ENCODE measurements at regions not wholly inside any gene's neighbourhood (a gene's known extent, or its start where the extent isn't known, plus 50 kb on each side); places are given as distances from the start of the nearest gene placed in this dataset.

DNA sequence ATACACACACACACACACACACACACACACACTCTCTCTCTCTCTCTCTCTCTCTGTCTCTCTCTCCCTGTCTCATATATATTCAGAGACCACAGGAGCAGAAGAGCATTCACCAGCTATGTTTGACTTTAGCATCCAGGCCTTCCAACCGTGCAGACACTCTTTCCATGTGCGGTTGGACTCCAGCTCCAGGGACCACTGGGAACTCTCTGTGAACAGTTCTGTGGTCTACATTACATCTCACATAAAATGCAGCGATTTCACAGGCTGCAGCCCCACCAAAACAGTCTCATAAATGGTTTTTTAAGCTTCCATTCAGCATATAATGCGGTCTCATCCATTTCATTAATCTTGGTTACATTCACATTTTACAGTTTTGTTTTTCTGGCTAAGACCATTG lies 508.4 kb upstream of the SULF2 start:
- no peak overlapping the region for H3K4me3 ChIP-seq
- intact Hi-C loops (cut with DNase I) = loop anchor here in 2 of 10 donors (10.0 kb wide), 1 partner anchor 509 kb away; the partner anchor contains the start of gene SULF2 (in 2 of the 2)
- H3K9me3 ChIP-seq = peaks cover 0 to 9% (median 0%) of the 10 kb centered on the region in 12 donors
- 90 to 93% (median 92%) methylated on average over 4 of the region's 4 CpGs for WGBS, 4 donors
- peaks cover 0 to 25% (median 10%) of the 10 kb centered on the region in 12 donors for H3K4me1 ChIP-seq
- TF ChIP-seq POLR2A (IDR thresholded peaks at IDR 0.05) (no peak), CTCF (IDR thresholded peaks at IDR 0.05) (no peak)
- peaks cover 0 to 8% (median 0%) of the 10 kb centered on the region in 9 donors for H3K27me3 ChIP-seq
- H3K27ac ChIP-seq = no peak overlapping the region
- no peaks in the 10 kb centered on the region for H3K36me3 ChIP-seq
- DNase-seq = no peak
- no peak for ATAC-seq

- H3K27ac ChIP-seq = no peak overlapping the region
- peaks cover 0 to 4% (median 0%) of the 10 kb centered on the region in 12 donors for H3K9me3 ChIP-seq
- intact Hi-C loops (cut with DNase I) = loop anchor here in 2 of 10 donors (10.0 kb wide), 1 partner anchor 508 kb away; the partner anchor contains the start of gene SULF2 (in 2 of the 2)
- TF ChIP-seq CTCF (IDR thresholded peaks at IDR 0.05) (no peak), POLR2A (IDR thresholded peaks at IDR 0.05) (no peak)
- no peaks in the 10 kb centered on the region for H3K36me3 ChIP-seq
- peaks cover 0 to 8% (median 0%) of the 10 kb centered on the region in 9 donors for H3K27me3 ChIP-seq
- H3K4me1 ChIP-seq = peaks cover 0 to 23% (median 10%) of the 10 kb centered on the region in 12 donors
- no peak for DNase-seq
- H3K4me3 ChIP-seq = no peak overlapping the region
- WGBS, 4 donors = 82 to 86% (median 82%) methylated on average over 10 of the region's 10 CpGs
- no peak for ATAC-seq
These were observed 507.5 kb upstream of the SULF2 start for GRCh38 chr20:48292806-48293205.

GRCh38 chr20:48291896-48292295 lies 506.6 kb upstream of the SULF2 start:
- Histone ChIP-seq H3K27me3 (peaks cover 0 to 8% (median 0%) of the 10 kb centered on the region in 9 donors), H3K4me3 (no peak overlapping the region), H3K27ac (no peak overlapping the region), H3K4me1 (peaks cover 0 to 28% (median 15%) of the 10 kb centered on the region in 12 donors), H3K9me3 (no peaks in the 10 kb centered on the region), H3K36me3 (no peaks in the 10 kb centered on the region)
- intact Hi-C loops (cut with DNase I) = loop anchor here in 2 of 10 donors (10.0 kb wide), 1 partner anchor 507 kb away; the partner anchor contains the start of gene SULF2 (in 2 of the 2)
- WGBS, 4 donors = 94 to 96% (median 95%) methylated on average over 4 of the region's 4 CpGs
- DNase-seq (no peak), ATAC-seq (no peak)
- no peak for TF ChIP-seq POLR2A (IDR thresholded peaks at IDR 0.05)
- no peak for TF ChIP-seq CTCF (IDR thresholded peaks at IDR 0.05)

- intact Hi-C loops (cut with DNase I) = no loop called here
- TF ChIP-seq CTCF (IDR thresholded peaks at IDR 0.05) = no peak
- TF ChIP-seq POLR2A (IDR thresholded peaks at IDR 0.05) = no peak
- Histone ChIP-seq H3K4me3 (no peak overlapping the region), H3K27me3 (peaks cover 0 to 8% (median 0%) of the 10 kb centered on the region in 9 donors), H3K36me3 (no peaks in the 10 kb centered on the region), H3K9me3 (no peaks in the 10 kb centered on the region), H3K27ac (no peak overlapping the region), H3K4me1 (peaks cover 0 to 18% (median 12%) of the 10 kb centered on the region in 12 donors)
- ATAC-seq = no peak
- 81 to 87% (median 84%) methylated on average over 2 of the region's 2 CpGs for WGBS, 4 donors
- DNase-seq = no peak
These were observed 503.7 kb upstream of the SULF2 start for GRCh38 chr20:48288930-48289507.
